ENCODE measurements at regions not wholly inside any gene's neighbourhood (a gene's known extent, or its start where the extent isn't known, plus 50 kb on each side); places are given as distances from the start of the nearest gene placed in this dataset.

GRCh38 chrX:10685923-10686595, 65.7 kb upstream of the MID1 start:
- in situ Hi-C loops (cut with MboI; ENCODE audit: low sequenced_read_pairs) (no loop called here), intact Hi-C loops (cut with micrococcal nuclease) (no loop called here), dilution Hi-C loops (cut with HindIII; ENCODE audit: low sequenced_read_pairs, unreplicated experiment) (no loop called here)
- no peak overlapping the region for H3K4me3 ChIP-seq (ENCODE audit: insufficient read depth, low read depth, low read length)
- H3K23ac ChIP-seq (ENCODE audit: low read depth, low read length): no peak overlapping the region
- H3K9ac ChIP-seq (ENCODE audit: low read depth, low read length): no peak overlapping the region
- no peak for TF ChIP-seq NFE2L2 (IDR thresholded peaks at IDR 0.05; ENCODE audit: low read depth, low read length)
- TF ChIP-seq SMC3 (IDR thresholded peaks at IDR 0.05; ENCODE audit: low read depth, low read length): no peak
- no peak for TF ChIP-seq BHLHE40 (IDR thresholded peaks at IDR 0.05; ENCODE audit: low read depth, low read length)
- no peak for TF ChIP-seq RAD21 (IDR thresholded peaks at IDR 0.05; ENCODE audit: low read length)
- no peak for TF ChIP-seq RFX5 (IDR thresholded peaks at IDR 0.05; ENCODE audit: low read depth, low read length)
- no peak for TF ChIP-seq CTCF (conservative IDR thresholded peaks at IDR 0.05; ENCODE audit: low read depth, low read length)
- no peak for TF ChIP-seq POLR2A (IDR thresholded peaks at IDR 0.05; ENCODE audit: low read depth, low read length)
- no peak for TF ChIP-seq MAFK (IDR thresholded peaks at IDR 0.05; ENCODE audit: low read depth, low read length)
- TF ChIP-seq FOS (IDR thresholded peaks at IDR 0.05; ENCODE audit: low read depth, low read length): no peak
- TF ChIP-seq USF2 (IDR thresholded peaks at IDR 0.05; ENCODE audit: low read depth, low read length): no peak
- no peak for TF ChIP-seq CHD1 (IDR thresholded peaks at IDR 0.05; ENCODE audit: low read depth, low read length)
- TF ChIP-seq MAZ (IDR thresholded peaks at IDR 0.05; ENCODE audit: borderline replicate concordance, low read depth, low read length): no peak
- H3K4me2 ChIP-seq (ENCODE audit: low read depth, low read length): no peak overlapping the region
- no peaks in the 10 kb centered on the region for H3K36me3 ChIP-seq (ENCODE audit: control insufficient read depth, insufficient read depth, low read length)
- H3K9me3 ChIP-seq (ENCODE audit: control insufficient read depth, insufficient read depth, low read length): no peaks in the 10 kb centered on the region; the same call in 1 of the 2 replicates
- H3K4ac ChIP-seq (ENCODE audit: low read depth, low read length): no peak overlapping the region
- H4K5ac ChIP-seq (ENCODE audit: low read depth, low read length): no peak overlapping the region
- no peak overlapping the region for H4K8ac ChIP-seq (ENCODE audit: low read depth in 2 of 2, low read length in 2 of 2)
- no peak overlapping the region for H4K91ac ChIP-seq (ENCODE audit: insufficient read depth, low read depth, low read length)
- no TSS peak for BruUV-seq (replicated peaks)
- no peaks in the 10 kb centered on the region for H4K20me1 ChIP-seq (ENCODE audit: insufficient read depth, low read length)
- ChIA-PET CTCF (no interaction called here), POLR2A (ENCODE audit: unreplicated experiment) (no interaction called here)
- H2AK5ac ChIP-seq (ENCODE audit: low read depth, low read length): no peak overlapping the region
- H3K4me1 ChIP-seq (ENCODE audit: control insufficient read depth, insufficient read depth, low read length): no peaks in the 10 kb centered on the region
- ATAC-seq (ENCODE audit: low read depth) (no peak), DNase-seq (peak; percentile 25)
- H2BK20ac ChIP-seq (ENCODE audit: low read depth, low read length): no peak overlapping the region
- H2AK9ac ChIP-seq (replicated peaks; ENCODE audit: low read depth, low read length, poor library complexity): no peak overlapping the region
- no peak overlapping the region for H3K18ac ChIP-seq (ENCODE audit: low read depth, low read length)
- no peak overlapping the region; the same call in 1 of the 2 replicates for H3K56ac ChIP-seq (ENCODE audit: extremely low read depth, insufficient read depth, low read length)
- H3K79me1 ChIP-seq (ENCODE audit: low read depth in 1 of 2, low read length in 2 of 2): no peaks in the 10 kb centered on the region
- H3K27me3 ChIP-seq (ENCODE audit: control insufficient read depth, insufficient read depth, low read length): no peaks in the 10 kb centered on the region
- H2BK5ac ChIP-seq (ENCODE audit: low read depth, low read length, poor library complexity, severe bottlenecking): no peak overlapping the region
- H2AFZ ChIP-seq (replicated peaks; ENCODE audit: low read length, poor library complexity): no peak overlapping the region
- H3K27ac ChIP-seq (ENCODE audit: insufficient read depth, low read length): no peak overlapping the region
- H2BK120ac ChIP-seq (ENCODE audit: low read depth, low read length): no peak overlapping the region
- no CpG with 5 or more reads among the region's 2 CpGs for WGBS, 2 experiments (ENCODE audit: extremely low coverage in 2 of 2, insufficient read length in 1 of 2)
- H3K9me1 ChIP-seq (ENCODE audit: insufficient read depth, low read length): no peaks in the 10 kb centered on the region
- H2BK15ac ChIP-seq (ENCODE audit: low read depth, low read length): no peak overlapping the region
- no peak overlapping the region for H3K14ac ChIP-seq (replicated peaks; ENCODE audit: low read depth, low read length)
